ENCODE measurements at regions not wholly inside any gene's neighbourhood (a gene's known extent, or its start where the extent isn't known, plus 50 kb on each side); places are given as distances from the start of the nearest gene placed in this dataset.

DNA sequence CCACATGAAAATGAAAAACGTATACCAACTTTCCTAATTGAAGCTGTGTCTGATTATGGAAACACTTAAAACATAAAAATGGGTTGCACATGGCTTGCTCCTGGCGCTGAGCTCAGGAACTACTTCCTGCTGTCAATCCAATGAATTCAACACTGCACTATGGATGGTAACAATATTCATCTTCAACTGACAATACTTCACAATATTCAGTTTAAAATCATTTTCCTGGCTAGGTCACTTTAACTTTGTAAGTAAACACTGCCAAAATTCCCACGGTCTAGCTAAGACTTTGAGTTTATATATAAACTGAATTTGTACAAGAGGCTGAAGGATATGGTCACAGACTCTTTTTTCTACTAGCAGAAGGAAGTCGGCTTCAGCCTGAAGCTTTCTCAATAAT, 556.9 kb downstream of the TNS3 start:
- H3K9me3 Mint-ChIP-seq: no peaks in the 10 kb centered on the region
- no peak overlapping the region for H3K27ac ChIP-seq
- H3K4me3 Mint-ChIP-seq: no peak overlapping the region
- H3K27ac Mint-ChIP-seq: no peak overlapping the region
- no peak overlapping the region for H2AFZ ChIP-seq (replicated peaks)
- H3K4me2 ChIP-seq: no peak overlapping the region
- H3K36me3 Mint-ChIP-seq: no peaks in the 10 kb centered on the region
- H3K9me3 ChIP-seq (ENCODE audit: low read depth): no peaks in the 10 kb centered on the region
- H3K9ac ChIP-seq: no peak overlapping the region
- H3F3A ChIP-seq (ENCODE audit: low read depth): no peaks in the 10 kb centered on the region
- H3K27me3 ChIP-seq: no peaks in the 10 kb centered on the region
- H3K4me1 Mint-ChIP-seq: no peaks in the 10 kb centered on the region
- no peaks in the 10 kb centered on the region for H4K20me1 ChIP-seq (ENCODE audit: low read depth)
- H3K79me2 ChIP-seq (ENCODE audit: low read depth): no peaks in the 10 kb centered on the region
- no peak overlapping the region for H3K4me3 ChIP-seq
- DNase-seq (ENCODE audit: low spot score): no peak
- H3K27me3 Mint-ChIP-seq (ENCODE audit: insufficient read depth, low read depth): no peaks in the 10 kb centered on the region
- no peaks in the 10 kb centered on the region for H3K36me3 ChIP-seq
- H3K4me1 ChIP-seq: no peaks in the 10 kb centered on the region
- TF ChIP-seq EZH2 (IDR thresholded peaks at IDR 0.05) (no peak), EZH2phosphoT487 (IDR thresholded peaks at IDR 0.05) (no peak)
- TF ChIP-seq, protein P1, sequence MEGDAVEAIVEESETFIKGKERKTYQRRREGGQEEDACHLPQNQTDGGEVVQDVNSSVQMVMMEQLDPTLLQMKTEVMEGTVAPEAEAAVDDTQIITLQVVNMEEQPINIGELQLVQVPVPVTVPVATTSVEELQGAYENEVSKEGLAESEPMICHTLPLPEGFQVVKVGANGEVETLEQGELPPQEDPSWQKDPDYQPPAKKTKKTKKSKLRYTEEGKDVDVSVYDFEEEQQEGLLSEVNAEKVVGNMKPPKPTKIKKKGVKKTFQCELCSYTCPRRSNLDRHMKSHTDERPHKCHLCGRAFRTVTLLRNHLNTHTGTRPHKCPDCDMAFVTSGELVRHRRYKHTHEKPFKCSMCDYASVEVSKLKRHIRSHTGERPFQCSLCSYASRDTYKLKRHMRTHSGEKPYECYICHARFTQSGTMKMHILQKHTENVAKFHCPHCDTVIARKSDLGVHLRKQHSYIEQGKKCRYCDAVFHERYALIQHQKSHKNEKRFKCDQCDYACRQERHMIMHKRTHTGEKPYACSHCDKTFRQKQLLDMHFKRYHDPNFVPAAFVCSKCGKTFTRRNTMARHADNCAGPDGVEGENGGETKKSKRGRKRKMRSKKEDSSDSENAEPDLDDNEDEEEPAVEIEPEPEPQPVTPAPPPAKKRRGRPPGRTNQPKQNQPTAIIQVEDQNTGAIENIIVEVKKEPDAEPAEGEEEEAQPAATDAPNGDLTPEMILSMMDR (IDR thresholded peaks at IDR 0.05): no peak

DNA sequence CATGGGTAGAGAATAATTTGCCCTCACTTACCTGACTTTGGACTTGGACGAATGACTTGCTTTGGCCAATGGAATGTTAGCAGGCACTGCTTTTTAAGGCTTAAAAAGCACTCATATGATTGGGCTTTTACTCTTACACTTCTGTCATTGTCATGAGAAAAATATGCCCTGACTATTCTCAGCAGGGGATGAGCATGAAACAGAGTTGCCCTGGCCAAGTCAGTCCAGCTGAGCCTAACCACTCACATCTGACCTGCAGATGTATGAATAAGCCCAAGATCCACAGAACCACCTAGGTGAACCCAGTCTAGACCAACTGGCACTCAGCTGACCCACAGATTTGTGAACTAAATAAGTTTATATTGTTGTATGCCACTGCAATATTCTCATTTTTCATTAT, 573.5 kb downstream of the TNS3 start:
- Histone ChIP-seq H3K4me1 (peaks cover 6% of the 10 kb centered on the region), H3K4me3 (no peak overlapping the region), H3K9me3 (ENCODE audit: low read depth) (no peaks in the 10 kb centered on the region), H3K36me3 (no peaks in the 10 kb centered on the region), H3K4me2 (no peak overlapping the region), H2AFZ (replicated peaks) (no peak overlapping the region), H3K79me2 (ENCODE audit: low read depth) (no peaks in the 10 kb centered on the region), H3K27me3 (no peaks in the 10 kb centered on the region), H4K20me1 (ENCODE audit: low read depth) (no peaks in the 10 kb centered on the region), H3K27ac (no peak overlapping the region), H3K9ac (no peak overlapping the region), H3F3A (ENCODE audit: low read depth) (peaks cover 5% of the 10 kb centered on the region)
- Mint-ChIP-seq H3K36me3 (no peaks in the 10 kb centered on the region), H3K4me1 (peaks cover 3% of the 10 kb centered on the region), H3K27ac (no peak overlapping the region), H3K4me3 (no peak overlapping the region), H3K27me3 (ENCODE audit: insufficient read depth, low read depth) (peaks cover under 1% of the 10 kb centered on the region), H3K9me3 (no peaks in the 10 kb centered on the region)
- no peak for DNase-seq (ENCODE audit: low spot score)
- TF ChIP-seq, protein P1 (IDR thresholded peaks at IDR 0.05): no peak
- TF ChIP-seq EZH2phosphoT487 (IDR thresholded peaks at IDR 0.05) (no peak), EZH2 (IDR thresholded peaks at IDR 0.05) (no peak)

DNA sequence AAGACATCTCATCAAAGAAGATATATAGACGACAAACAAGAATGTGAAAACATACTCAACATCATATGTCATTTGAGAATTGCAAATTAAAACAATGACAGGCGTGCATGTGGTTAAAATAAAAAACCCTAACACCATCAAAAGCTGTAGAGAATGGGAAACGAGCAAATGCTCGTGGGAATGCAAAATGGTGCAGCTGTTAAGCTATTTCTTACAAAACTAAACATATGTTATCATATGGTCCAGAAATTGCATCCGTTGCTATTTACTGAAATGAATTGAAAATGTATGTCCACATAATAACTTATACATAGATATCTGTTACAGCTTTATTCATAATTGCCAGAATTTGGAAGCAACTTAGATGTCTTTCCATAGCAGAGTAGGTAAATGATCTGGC, 574.4 kb downstream of the TNS3 start:
- Histone ChIP-seq H3K9ac (no peak overlapping the region), H3K27ac (no peak overlapping the region), H3K27me3 (no peaks in the 10 kb centered on the region), H3K4me3 (no peak overlapping the region), H4K20me1 (ENCODE audit: low read depth) (no peaks in the 10 kb centered on the region), H3K4me2 (no peak overlapping the region), H3K79me2 (ENCODE audit: low read depth) (no peaks in the 10 kb centered on the region), H3K9me3 (ENCODE audit: low read depth) (no peaks in the 10 kb centered on the region), H2AFZ (replicated peaks) (no peak overlapping the region), H3K36me3 (no peaks in the 10 kb centered on the region), H3K4me1 (peaks cover 6% of the 10 kb centered on the region), H3F3A (ENCODE audit: low read depth) (peaks cover 5% of the 10 kb centered on the region)
- H3K27me3 Mint-ChIP-seq (ENCODE audit: insufficient read depth, low read depth): no peaks in the 10 kb centered on the region
- TF ChIP-seq EZH2 (IDR thresholded peaks at IDR 0.05) (no peak), EZH2phosphoT487 (IDR thresholded peaks at IDR 0.05) (no peak)
- TF ChIP-seq, protein P1 (IDR thresholded peaks at IDR 0.05): no peak
- H3K27ac Mint-ChIP-seq: no peak overlapping the region
- H3K9me3 Mint-ChIP-seq: peaks cover 3% of the 10 kb centered on the region
- H3K4me3 Mint-ChIP-seq: no peak overlapping the region
- DNase-seq (ENCODE audit: low spot score): no peak
- peaks cover 3% of the 10 kb centered on the region for H3K4me1 Mint-ChIP-seq
- no peaks in the 10 kb centered on the region for H3K36me3 Mint-ChIP-seq
